GM12878 (cell line): ENCODE measurements at regions not wholly inside any gene's neighbourhood (a gene's known extent, or its start where the extent isn't known, plus 50 kb on each side); places are given as distances from the start of the nearest gene placed in this dataset.

ENCODE experiments used
- ATF2 ChIP-seq: IDR thresholded peaks from 2 replicates; pipeline ENCODE4 v1.6.1; 2012; ENCODE audit warnings: low read length, inconsistent platforms
- BACH1 ChIP-seq: fragments of 450-650 bp; IDR thresholded peaks from 2 replicates; pipeline ENCODE4 v1.6.1; 2017; ENCODE audit warnings: mild to moderate bottlenecking, borderline replicate concordance
- CTCF ChIP-seq, 3 experiments: IDR thresholded peaks in 2 of 3; conservative IDR thresholded peaks in 1 of 3; 2 replicates each; pipeline ENCODE4 v1.5.1; 2011; ENCODE audit warnings: low read depth in 3 of 3, low read length in 3 of 3, mild to moderate bottlenecking in 3 of 3, control low read depth in 2 of 3, moderate library complexity in 2 of 3, inconsistent platforms in 1 of 3, mixed read lengths in 1 of 3; ENCODE audit not compliant: control insufficient read depth in 2 of 3, insufficient read depth in 1 of 3; ENCODE audit errors: extremely low read depth in 1 of 3
- EP300 ChIP-seq, 2 experiments: fragments of 150-350 bp in 1 of 2; IDR thresholded peaks; 2 replicates each; pipeline ENCODE4 v1.6.1; 2011 to 2012; ENCODE audit warnings: low read depth in 2 of 2, low read length in 2 of 2, borderline replicate concordance in 1 of 2, improper control_type of control experiment in 1 of 2, inconsistent platforms in 1 of 2; ENCODE audit not compliant: control insufficient read depth in 1 of 2
- IRF5 ChIP-seq: fragments of 450-650 bp; IDR thresholded peaks from 2 replicates; pipeline ENCODE4 v1.6.1; 2017; ENCODE audit warnings: borderline replicate concordance
- POLR2A ChIP-seq: IDR thresholded peaks from 2 replicates; pipeline ENCODE4 v1.6.1; 2011; ENCODE audit warnings: low read depth, mild to moderate bottlenecking, low read length
- RAD21 ChIP-seq: IDR thresholded peaks from 2 replicates; pipeline ENCODE4 v1.6.1; 2011; ENCODE audit warnings: mild to moderate bottlenecking, low read depth, low read length, moderate library complexity; ENCODE audit not compliant: insufficient read depth
- TCF3 ChIP-seq: IDR thresholded peaks from 2 replicates; pipeline ENCODE4 v1.6.1; 2012; ENCODE audit warnings: low read depth, mild to moderate bottlenecking, low read length, borderline replicate concordance; ENCODE audit not compliant: insufficient read depth
- USF2 ChIP-seq: IDR thresholded peaks from 2 replicates; pipeline ENCODE4 v1.6.1; 2011; ENCODE audit warnings: low read depth, low read length, improper control_type of control experiment, borderline replicate concordance

- TF ChIP-seq TCF3 (no peak), CTCF (IDR thresholded peaks at IDR 0.05 in 2 of 3, conservative IDR thresholded peaks at IDR 0.05 in 1 of 3; ENCODE audit: control insufficient read depth in 2 of 3, extremely low read depth in 1 of 3, insufficient read depth in 1 of 3, low read depth in 3 of 3, low read length in 3 of 3) (no peak), EP300 (IDR thresholded peaks at IDR 0.05; ENCODE audit: borderline replicate concordance in 1 of 2, control insufficient read depth in 1 of 2, low read depth in 2 of 2, low read length in 2 of 2) (no peak), ATF2 (no peak), POLR2A (no peak), RAD21 (no peak), IRF5 (no peak), BACH1 (no peak), USF2 (no peak)
Measured at GRCh38 chr10:78515038-78515872, 481.6 kb downstream of the RPS24 start.
